GM18505 (cell line): ENCODE measurements at regions not wholly inside any gene's neighbourhood (a gene's known extent, or its start where the extent isn't known, plus 50 kb on each side); places are given as distances from the start of the nearest gene placed in this dataset.

Experiments used
- ATAC-seq: cut with Tn5 transposase; IDR thresholded peaks from one replicate; pipeline ENCODE4 v1.9.1; 2021; ENCODE audit not compliant: unreplicated experiment
- POLR2A ChIP-seq: IDR thresholded peaks from 4 replicates; pipeline ENCODE4 v1.6.1; 2011; ENCODE audit warnings: borderline replicate concordance; ENCODE audit not compliant: insufficient read depth, insufficient read length; ENCODE audit errors: extremely low read depth

DNA sequence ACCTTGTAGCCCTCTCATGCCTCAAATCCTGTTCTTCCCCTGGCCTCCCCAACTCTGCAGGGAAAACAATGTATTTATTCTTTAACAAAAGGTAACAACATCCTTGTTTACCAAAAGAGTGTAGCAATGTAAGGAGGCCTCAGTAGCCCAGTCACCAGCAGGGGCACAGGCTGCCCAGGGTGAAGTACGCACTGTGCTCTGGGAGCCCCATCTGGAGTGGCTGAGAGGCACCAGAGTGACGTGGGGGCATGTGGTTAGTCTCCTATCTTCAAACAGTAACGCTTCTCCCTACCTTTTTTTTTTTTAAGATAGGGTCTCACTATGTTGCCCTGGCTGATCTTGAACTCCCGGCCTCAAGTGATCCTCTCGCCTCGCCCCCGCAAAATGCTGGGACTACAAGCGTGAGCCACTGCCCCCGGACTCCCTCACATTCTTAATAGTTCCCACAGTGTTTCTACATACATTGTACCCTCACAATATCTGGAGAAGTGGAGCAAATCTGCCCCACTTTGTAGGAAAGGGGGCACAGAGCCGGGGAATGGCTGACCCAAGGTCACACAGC lies 51.3 kb upstream of the ECE1 start:
- no peak for TF ChIP-seq POLR2A
- ATAC-seq, result no peak

DNA sequence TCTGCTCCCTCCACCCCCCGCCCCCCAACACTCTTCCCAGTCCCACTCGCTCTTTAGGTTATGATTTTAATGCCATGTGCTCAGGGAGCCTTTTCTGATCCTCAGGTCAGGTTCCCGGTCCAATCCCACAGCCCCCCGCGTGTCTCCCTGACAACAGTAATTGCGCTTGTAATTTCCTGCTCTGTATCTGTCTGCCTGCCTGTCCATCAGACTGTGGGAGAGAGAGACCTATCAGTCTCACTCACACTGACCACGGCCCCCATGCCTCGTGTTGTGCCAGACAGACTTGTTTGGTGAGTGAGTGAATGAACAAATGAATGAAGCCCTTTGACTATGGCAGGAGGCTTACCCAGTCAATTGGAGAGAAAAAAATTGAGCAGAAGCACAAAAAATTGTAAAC lies 50.8 kb upstream of the ECE1 start:
- no peak for ATAC-seq
- TF ChIP-seq POLR2A, result no peak

DNA sequence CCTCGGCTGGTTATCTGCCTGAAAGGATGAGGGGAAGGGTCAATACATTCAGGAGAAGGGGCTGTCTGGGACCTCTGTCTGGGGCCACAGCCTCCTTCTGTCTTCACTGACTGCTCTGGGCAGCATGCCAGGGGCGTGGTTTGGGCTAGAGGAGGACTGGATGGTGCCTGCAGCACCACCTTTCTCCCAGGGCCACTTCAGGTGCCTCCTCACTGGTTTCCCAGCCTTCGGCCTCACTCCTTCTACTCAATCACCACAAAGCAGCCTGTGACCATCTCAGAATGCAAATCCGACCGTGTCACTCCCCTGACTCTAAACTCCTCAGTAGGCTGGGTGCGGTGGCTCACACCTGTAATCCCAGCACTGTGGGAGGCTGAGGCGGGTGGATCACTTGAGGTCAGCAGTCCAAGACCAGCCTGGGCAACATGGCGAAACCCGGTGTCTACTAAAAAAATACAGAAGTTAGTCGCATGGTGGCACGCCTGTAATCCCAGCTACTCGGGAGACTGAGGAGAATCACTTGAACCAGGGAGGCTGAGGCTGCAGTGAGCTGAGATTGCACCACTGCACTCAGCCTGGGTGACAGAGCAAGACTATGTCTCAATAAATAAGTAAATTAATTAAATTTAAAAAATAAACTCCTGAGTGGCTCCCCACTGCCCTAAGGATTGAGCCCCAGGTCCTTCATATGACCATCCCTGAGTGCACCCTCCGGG lies 50.1 kb upstream of the ECE1 start:
- ATAC-seq, result no peak
- no peak for TF ChIP-seq POLR2A
